ENCODE measurements at regions not wholly inside any gene's neighbourhood (a gene's known extent, or its start where the extent isn't known, plus 50 kb on each side); places are given as distances from the start of the nearest gene placed in this dataset.

- H3K4me3 ChIP-seq (replicated peaks; ENCODE audit: low read depth, low read length), result no peak overlapping the region
- no peak for TF ChIP-seq CTCF (IDR thresholded peaks at IDR 0.05; ENCODE audit: low read depth, low read length, missing control alignments)
- no peak for DNase-seq (ENCODE audit: extremely low read depth, low read depth)
These were observed 108.3 kb upstream of the CNTNAP2 start for GRCh38 chr7:146008293-146008692.

GRCh38 chr7:146004805-146005204 is 111.8 kb upstream of the CNTNAP2 start:
- no peak for DNase-seq (ENCODE audit: extremely low read depth, low read depth)
- H3K4me3 ChIP-seq (replicated peaks; ENCODE audit: low read depth, low read length), result no peak overlapping the region
- TF ChIP-seq CTCF (IDR thresholded peaks at IDR 0.05; ENCODE audit: low read depth, low read length, missing control alignments), result no peak

GRCh38 chr7:146002431-146003078 is 114.0 kb upstream of the CNTNAP2 start:
- DNase-seq (ENCODE audit: extremely low read depth, low read depth), result no peak
- H3K4me3 ChIP-seq (replicated peaks; ENCODE audit: low read depth, low read length), result no peak overlapping the region
- TF ChIP-seq CTCF (IDR thresholded peaks at IDR 0.05; ENCODE audit: low read depth, low read length, missing control alignments), result no peak

GRCh38 chr7:146002008-146002407 is 114.6 kb upstream of the CNTNAP2 start:
- TF ChIP-seq CTCF (IDR thresholded peaks at IDR 0.05; ENCODE audit: low read depth, low read length, missing control alignments), result no peak
- no peak overlapping the region for H3K4me3 ChIP-seq (replicated peaks; ENCODE audit: low read depth, low read length)
- DNase-seq (ENCODE audit: extremely low read depth, low read depth), result no peak

GRCh38 chr7:146000882-146001281 is 115.7 kb upstream of the CNTNAP2 start:
- DNase-seq (ENCODE audit: extremely low read depth, low read depth), result no peak
- H3K4me3 ChIP-seq (replicated peaks; ENCODE audit: low read depth, low read length), result no peak overlapping the region
- TF ChIP-seq CTCF (IDR thresholded peaks at IDR 0.05; ENCODE audit: low read depth, low read length, missing control alignments), result no peak

- H3K4me3 ChIP-seq (replicated peaks; ENCODE audit: low read depth, low read length), result no peak overlapping the region
- no peak for TF ChIP-seq CTCF (IDR thresholded peaks at IDR 0.05; ENCODE audit: low read depth, low read length, missing control alignments)
- DNase-seq (ENCODE audit: extremely low read depth, low read depth), result no peak
These were observed 127.1 kb upstream of the CNTNAP2 start for GRCh38 chr7:145989469-145989868.

All from HFF-Myc (cell line).